ENCODE measurements at regions not wholly inside any gene's neighbourhood (a gene's known extent, or its start where the extent isn't known, plus 50 kb on each side); places are given as distances from the start of the nearest gene placed in this dataset.

GRCh38 chr2:81937944-81938343, 1633.4 kb upstream of the LRRTM1 start:
- no peaks in the 10 kb centered on the region for H3K36me3 ChIP-seq
- H3K4me1 ChIP-seq (replicated peaks) = no peaks in the 10 kb centered on the region
- DNase-seq (ENCODE audit: low read depth in 1 of 2, low spot score in 2 of 2) = no peak
- H3K4me3 ChIP-seq = no peak overlapping the region
- H3K9me3 ChIP-seq (replicated peaks) = peaks cover 5% of the 10 kb centered on the region; the same call in 1 of the 2 replicates
- no peak overlapping the region for H3K27ac ChIP-seq
- H3K27me3 ChIP-seq (replicated peaks) = no peaks in the 10 kb centered on the region

GRCh38 chr2:81903534-81903933, 1599.0 kb upstream of the LRRTM1 start:
- Histone ChIP-seq H3K9me3 (replicated peaks) (no peaks in the 10 kb centered on the region), H3K27me3 (replicated peaks) (no peaks in the 10 kb centered on the region), H3K4me1 (replicated peaks) (no peaks in the 10 kb centered on the region), H3K36me3 (no peaks in the 10 kb centered on the region), H3K27ac (no peak overlapping the region), H3K4me3 (no peak overlapping the region)
- DNase-seq (ENCODE audit: low read depth in 1 of 2, low spot score in 2 of 2) = no peak

- no peak for DNase-seq (ENCODE audit: low read depth in 1 of 2, low spot score in 2 of 2)
- Histone ChIP-seq H3K36me3 (no peaks in the 10 kb centered on the region), H3K27me3 (replicated peaks) (no peaks in the 10 kb centered on the region), H3K27ac (no peak overlapping the region), H3K9me3 (replicated peaks) (no peaks in the 10 kb centered on the region), H3K4me3 (no peak overlapping the region), H3K4me1 (replicated peaks) (no peaks in the 10 kb centered on the region)
Measured at GRCh38 chr2:81901017-81901416, 1596.5 kb upstream of the LRRTM1 start.

GRCh38 chr2:81895620-81896250, 1591.2 kb upstream of the LRRTM1 start:
- 0 out of 2 replicates have a peak, but pooled peaks cover 3% of the 10 kb centered on the region for H3K9me3 ChIP-seq (replicated peaks)
- no peaks in the 10 kb centered on the region for H3K4me1 ChIP-seq (replicated peaks)
- no peak overlapping the region for H3K27ac ChIP-seq
- no peak overlapping the region for H3K4me3 ChIP-seq
- H3K36me3 ChIP-seq = no peaks in the 10 kb centered on the region
- H3K27me3 ChIP-seq (replicated peaks) = no peaks in the 10 kb centered on the region
- no peak for DNase-seq (ENCODE audit: low read depth in 1 of 2, low spot score in 2 of 2)

- Histone ChIP-seq H3K9me3 (replicated peaks) (0 out of 2 replicates have a peak, but pooled peaks cover 3% of the 10 kb centered on the region), H3K36me3 (no peaks in the 10 kb centered on the region), H3K27me3 (replicated peaks) (no peaks in the 10 kb centered on the region), H3K4me3 (no peak overlapping the region), H3K4me1 (replicated peaks) (no peaks in the 10 kb centered on the region), H3K27ac (no peak overlapping the region)
- no peak for DNase-seq (ENCODE audit: low read depth in 1 of 2, low spot score in 2 of 2)
Measured at GRCh38 chr2:81894451-81894990, 1590.0 kb upstream of the LRRTM1 start.

GRCh38 chr2:81876624-81877023, 1572.1 kb upstream of the LRRTM1 start:
- no peaks in the 10 kb centered on the region for H3K36me3 ChIP-seq
- no peak for DNase-seq (ENCODE audit: low read depth in 1 of 2, low spot score in 2 of 2)
- no peaks in the 10 kb centered on the region for H3K27me3 ChIP-seq (replicated peaks)
- H3K4me1 ChIP-seq (replicated peaks) = no peaks in the 10 kb centered on the region
- no peak overlapping the region for H3K27ac ChIP-seq
- no peak overlapping the region for H3K4me3 ChIP-seq
- peaks cover 5% of the 10 kb centered on the region; the same call in 1 of the 2 replicates for H3K9me3 ChIP-seq (replicated peaks)

- Histone ChIP-seq H3K27me3 (replicated peaks) (no peaks in the 10 kb centered on the region), H3K4me1 (replicated peaks) (no peaks in the 10 kb centered on the region)
Measured at GRCh38 chr2:81872006-81872405, 1567.5 kb upstream of the LRRTM1 start.

GRCh38 chr2:81870119-81870518, 1565.6 kb upstream of the LRRTM1 start:
- Histone ChIP-seq H3K27ac (no peak overlapping the region), H3K36me3 (no peaks in the 10 kb centered on the region), H3K9me3 (replicated peaks) (no peaks in the 10 kb centered on the region; the same call in 1 of the 2 replicates), H3K4me3 (no peak overlapping the region), H3K27me3 (replicated peaks) (no peaks in the 10 kb centered on the region), H3K4me1 (replicated peaks) (no peaks in the 10 kb centered on the region)
- no peak for DNase-seq (ENCODE audit: low read depth in 1 of 2, low spot score in 2 of 2)

More at GRCh38 chr2:81872006-81872405, 1567.5 kb upstream of the LRRTM1 start:
- Histone ChIP-seq H3K27ac (no peak overlapping the region), H3K9me3 (replicated peaks) (peaks cover 3% of the 10 kb centered on the region; the same call in 1 of the 2 replicates), H3K4me3 (no peak overlapping the region), H3K36me3 (no peaks in the 10 kb centered on the region)
- DNase-seq (ENCODE audit: low read depth in 1 of 2, low spot score in 2 of 2) = no peak

- Histone ChIP-seq H3K4me1 (replicated peaks) (no peaks in the 10 kb centered on the region), H3K4me3 (no peak overlapping the region), H3K27ac (no peak overlapping the region), H3K27me3 (replicated peaks) (no peaks in the 10 kb centered on the region), H3K9me3 (replicated peaks) (no peaks in the 10 kb centered on the region; the same call in 1 of the 2 replicates), H3K36me3 (no peaks in the 10 kb centered on the region)
- no peak for DNase-seq (ENCODE audit: low read depth in 1 of 2, low spot score in 2 of 2)
Measured at GRCh38 chr2:81858998-81859397, 1554.4 kb upstream of the LRRTM1 start.

GRCh38 chr2:81853341-81853740, 1548.8 kb upstream of the LRRTM1 start:
- Histone ChIP-seq H3K4me1 (replicated peaks) (no peaks in the 10 kb centered on the region), H3K36me3 (no peaks in the 10 kb centered on the region), H3K9me3 (replicated peaks) (no peaks in the 10 kb centered on the region; the same call in 1 of the 2 replicates), H3K27me3 (replicated peaks) (no peaks in the 10 kb centered on the region), H3K4me3 (no peak overlapping the region), H3K27ac (no peak overlapping the region)
- no peak for DNase-seq (ENCODE audit: low read depth in 1 of 2, low spot score in 2 of 2)

- Histone ChIP-seq H3K27ac (no peak overlapping the region), H3K4me3 (no peak overlapping the region), H3K4me1 (replicated peaks) (no peaks in the 10 kb centered on the region), H3K36me3 (no peaks in the 10 kb centered on the region), H3K27me3 (replicated peaks) (no peaks in the 10 kb centered on the region), H3K9me3 (replicated peaks) (no peaks in the 10 kb centered on the region; the same call in 1 of the 2 replicates)
- DNase-seq (ENCODE audit: low read depth in 1 of 2, low spot score in 2 of 2) = no peak
Measured at GRCh38 chr2:81852651-81853050, 1548.1 kb upstream of the LRRTM1 start.

GRCh38 chr2:81839780-81840179, 1535.2 kb upstream of the LRRTM1 start:
- Histone ChIP-seq H3K9me3 (replicated peaks) (no peaks in the 10 kb centered on the region), H3K4me1 (replicated peaks) (no peaks in the 10 kb centered on the region), H3K4me3 (no peak overlapping the region), H3K36me3 (no peaks in the 10 kb centered on the region), H3K27me3 (replicated peaks) (no peaks in the 10 kb centered on the region), H3K27ac (no peak overlapping the region)
- no peak for DNase-seq (ENCODE audit: low read depth in 1 of 2, low spot score in 2 of 2)

GRCh38 chr2:81835321-81836000, 1530.9 kb upstream of the LRRTM1 start:
- H3K36me3 ChIP-seq = no peaks in the 10 kb centered on the region
- H3K4me1 ChIP-seq (replicated peaks) = no peaks in the 10 kb centered on the region
- no peak overlapping the region for H3K27ac ChIP-seq
- no peaks in the 10 kb centered on the region for H3K9me3 ChIP-seq (replicated peaks)
- DNase-seq (ENCODE audit: low read depth in 1 of 2, low spot score in 2 of 2) = no peak
- H3K4me3 ChIP-seq = no peak overlapping the region
- H3K27me3 ChIP-seq (replicated peaks) = no peaks in the 10 kb centered on the region

GRCh38 chr2:81786811-81787210, 1482.3 kb upstream of the LRRTM1 start:
- Histone ChIP-seq H3K27me3 (replicated peaks) (no peaks in the 10 kb centered on the region), H3K4me3 (no peak overlapping the region), H3K36me3 (no peaks in the 10 kb centered on the region), H3K9me3 (replicated peaks) (no peaks in the 10 kb centered on the region; the same call in 1 of the 2 replicates), H3K4me1 (replicated peaks) (no peaks in the 10 kb centered on the region), H3K27ac (no peak overlapping the region)
- DNase-seq (ENCODE audit: low read depth in 1 of 2, low spot score in 2 of 2) = no peak
